GM18499 (cell line): ENCODE measurements at regions not wholly inside any gene's neighbourhood (a gene's known extent, or its start where the extent isn't known, plus 50 kb on each side); places are given as distances from the start of the nearest gene placed in this dataset.
"Not testable (repeated sequence)": the region's sequence is repeated elsewhere in the genome, so short reads cannot be mapped to it uniquely, and the experiment has no call there.

Experiments
- ATAC-seq: cut with Tn5 transposase; IDR thresholded peaks from one replicate; pipeline ENCODE4 v1.9.1; 2021; ENCODE audit warnings: moderate number of reproducible peaks; ENCODE audit not compliant: insufficient read depth, unreplicated experiment

GRCh38 chr3:153768561-153769469, 352.4 kb upstream of the ARHGEF26 start:
- ATAC-seq: peak; percentile 83

- ATAC-seq: no peak
These were observed 338.1 kb upstream of the ARHGEF26 start for GRCh38 chr3:153783106-153783505.

DNA sequence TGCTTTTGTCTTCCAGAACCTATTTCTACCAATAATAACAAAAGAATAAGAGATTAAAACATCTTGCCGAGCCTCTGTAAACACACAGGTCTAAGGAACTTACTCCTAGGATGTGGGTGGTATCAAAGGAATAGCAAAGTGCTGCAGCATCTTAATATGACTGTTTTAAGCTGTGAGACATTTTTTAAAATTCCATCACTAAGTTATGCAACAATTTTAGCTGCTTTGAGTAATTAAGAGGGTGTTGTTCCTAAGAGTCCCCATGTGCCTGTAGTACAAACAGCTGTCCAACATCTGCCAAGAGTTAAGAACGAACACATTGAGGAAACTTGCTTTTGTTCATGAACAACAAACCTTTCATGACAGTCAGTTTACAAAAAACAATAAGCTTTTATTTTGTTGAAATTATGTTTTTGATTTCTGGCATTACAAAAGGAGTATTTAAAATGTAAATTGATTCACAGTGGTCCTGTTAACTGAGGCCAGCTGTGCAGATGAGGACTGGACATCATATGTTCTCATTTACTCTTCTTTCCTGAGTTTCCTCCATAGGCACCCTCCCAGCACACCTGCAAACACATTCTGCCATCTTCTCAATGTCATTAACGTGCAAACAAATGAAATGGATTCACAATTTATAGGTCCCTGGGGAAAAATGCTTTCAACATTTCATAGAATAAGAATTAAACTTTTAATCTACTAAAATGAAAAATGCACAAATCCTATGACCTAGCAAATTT, 337.3 kb upstream of the ARHGEF26 start:
- ATAC-seq: no peak

- ATAC-seq: no peak
These were observed 335.3 kb upstream of the ARHGEF26 start for GRCh38 chr3:153785901-153786300.

- no peak for ATAC-seq
These were observed 331.8 kb upstream of the ARHGEF26 start for GRCh38 chr3:153789380-153789779.

DNA sequence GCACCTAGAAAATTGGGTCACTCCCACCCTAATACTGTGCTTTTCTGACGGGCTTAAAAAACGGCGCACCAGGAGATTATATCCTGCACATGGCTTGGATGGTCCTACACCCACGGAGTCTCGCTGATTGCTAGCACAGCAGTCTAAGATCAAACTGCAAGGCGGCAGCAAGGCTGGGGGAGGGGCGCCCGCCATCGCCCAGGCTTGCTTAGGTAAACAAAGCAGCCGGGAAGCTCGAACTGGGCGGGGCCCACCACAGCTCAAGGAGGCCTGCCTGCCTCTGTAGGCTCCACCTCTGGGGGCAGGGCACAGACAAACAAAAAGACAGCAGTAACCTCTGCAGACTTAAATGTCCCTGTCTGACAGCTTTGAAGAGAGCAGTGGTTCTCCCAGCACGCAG, 324.1 kb upstream of the ARHGEF26 start:
- not testable (repeated sequence) for ATAC-seq

GRCh38 chr3:153809097-153809496, 312.1 kb upstream of the ARHGEF26 start:
- no peak for ATAC-seq

GRCh38 chr3:153818338-153818737, 302.9 kb upstream of the ARHGEF26 start:
- no peak for ATAC-seq

DNA sequence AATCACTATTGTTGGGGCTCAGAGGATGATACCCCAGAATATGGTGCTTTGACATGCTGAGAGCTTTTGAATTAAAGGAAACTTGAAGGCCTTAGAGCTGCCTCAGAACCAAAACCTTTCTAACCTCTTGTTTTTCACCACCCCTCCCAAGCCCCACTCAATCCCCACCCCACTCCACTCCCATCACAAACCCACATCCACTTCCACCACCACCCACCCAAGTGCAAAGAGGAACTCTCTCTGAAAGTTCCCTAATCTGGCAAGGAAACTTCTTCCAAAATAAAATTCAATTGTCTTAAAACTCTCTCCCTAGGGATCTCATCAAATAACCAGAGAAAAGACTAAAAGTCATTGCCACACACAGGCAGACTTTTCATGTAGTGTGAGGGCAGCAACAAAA, 301.2 kb upstream of the ARHGEF26 start:
- no peak for ATAC-seq

DNA sequence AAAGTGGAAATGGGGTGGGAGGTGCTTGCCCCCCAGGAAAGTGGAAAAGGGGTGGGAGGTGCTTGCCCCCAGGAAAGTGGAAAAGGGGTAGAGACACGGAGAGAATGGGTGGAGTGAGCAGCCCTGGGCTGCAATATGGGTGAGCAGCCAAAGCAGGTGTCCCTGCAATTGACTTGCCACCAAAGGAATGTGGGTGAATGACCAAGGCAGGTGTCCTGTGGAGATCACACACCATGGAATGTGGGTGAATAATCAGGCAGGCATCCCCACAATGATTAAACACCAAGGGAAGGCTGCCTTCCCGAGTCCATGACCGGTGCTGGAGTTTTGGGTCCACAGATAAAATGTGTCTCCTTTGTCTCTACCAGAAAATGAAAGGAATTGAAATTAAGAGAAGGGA, 292.8 kb upstream of the ARHGEF26 start:
- ATAC-seq: not testable (repeated sequence)

GRCh38 chr3:153829606-153830170, 291.5 kb upstream of the ARHGEF26 start:
- no peak for ATAC-seq

DNA sequence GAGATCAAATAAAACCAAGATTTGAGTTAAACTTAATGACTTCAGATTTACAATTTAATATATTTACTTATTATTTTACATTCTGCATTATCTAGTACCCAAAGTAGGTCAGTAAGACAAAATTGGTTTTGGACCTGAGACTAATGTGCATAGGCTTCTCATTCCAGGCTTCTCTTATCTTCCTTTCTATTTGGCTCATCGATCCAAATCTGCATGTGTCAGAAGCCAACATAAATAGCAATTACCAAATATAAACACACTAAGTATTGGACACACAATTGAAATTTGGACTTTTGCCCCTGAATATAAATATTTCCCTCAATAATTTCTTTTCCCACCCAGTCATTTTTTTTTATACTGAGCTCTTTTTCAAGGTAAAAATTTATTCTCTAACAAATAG, 290.6 kb upstream of the ARHGEF26 start:
- no peak for ATAC-seq

GRCh38 chr3:153835540-153835939, 285.6 kb upstream of the ARHGEF26 start:
- no peak for ATAC-seq

GRCh38 chr3:153840487-153840886, 280.7 kb upstream of the ARHGEF26 start:
- ATAC-seq: no peak

DNA sequence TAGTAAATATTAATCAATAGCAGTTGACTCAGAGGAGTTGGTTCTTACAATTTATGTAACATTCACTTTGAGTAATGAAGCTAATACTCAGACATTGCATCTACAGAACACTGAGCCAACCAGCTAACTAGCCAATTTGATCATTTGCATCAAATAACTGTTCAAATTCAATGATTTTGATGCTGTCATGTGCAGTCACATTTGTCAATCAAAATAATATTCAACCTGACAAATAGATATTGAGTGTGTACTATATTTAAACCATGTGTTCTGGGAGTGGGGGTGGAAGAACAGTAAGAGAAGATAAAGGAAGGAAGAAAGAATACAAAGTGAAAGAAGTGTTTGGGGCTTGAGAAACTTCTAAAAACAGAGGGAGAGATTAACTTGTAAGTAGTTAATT, 277.2 kb upstream of the ARHGEF26 start:
- ATAC-seq: no peak

DNA sequence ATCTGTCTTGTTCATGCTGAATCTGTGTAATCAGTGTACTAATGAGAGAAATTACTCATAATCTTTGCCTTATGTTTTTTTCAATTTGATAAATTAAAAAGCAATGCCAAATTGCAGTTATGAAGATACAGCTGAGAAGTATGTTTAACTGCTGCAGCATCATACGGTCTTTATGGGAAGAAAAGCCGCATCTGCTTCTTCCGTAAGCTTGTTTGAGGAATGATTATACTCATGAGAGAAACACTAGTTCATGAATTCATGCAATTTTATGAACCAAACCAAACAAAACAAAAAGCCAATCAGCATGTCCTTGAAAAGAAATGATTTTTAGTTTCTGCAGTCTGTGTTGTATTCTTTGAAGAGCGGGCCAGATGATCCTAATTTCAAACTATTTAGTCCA, 275.9 kb upstream of the ARHGEF26 start:
- no peak for ATAC-seq

DNA sequence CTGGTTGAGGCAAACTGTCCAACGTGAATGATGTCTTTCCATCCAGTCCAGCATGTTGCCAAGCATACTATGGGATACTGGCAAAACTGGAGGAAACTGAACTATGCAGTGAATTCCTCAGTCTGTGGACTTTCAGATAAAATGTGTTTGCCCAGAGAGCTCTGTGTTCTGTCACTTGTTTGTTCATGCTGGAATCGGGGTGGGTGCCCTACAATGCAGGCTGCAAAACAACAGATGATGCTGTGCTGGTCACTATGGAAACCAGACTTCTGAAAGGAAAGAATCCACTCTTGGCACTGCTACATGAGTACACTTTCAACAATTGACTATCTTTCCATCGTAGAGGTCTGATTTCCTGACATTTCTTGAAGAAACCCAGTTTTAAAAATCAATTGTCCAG, 272.5 kb upstream of the ARHGEF26 start:
- ATAC-seq: no peak

DNA sequence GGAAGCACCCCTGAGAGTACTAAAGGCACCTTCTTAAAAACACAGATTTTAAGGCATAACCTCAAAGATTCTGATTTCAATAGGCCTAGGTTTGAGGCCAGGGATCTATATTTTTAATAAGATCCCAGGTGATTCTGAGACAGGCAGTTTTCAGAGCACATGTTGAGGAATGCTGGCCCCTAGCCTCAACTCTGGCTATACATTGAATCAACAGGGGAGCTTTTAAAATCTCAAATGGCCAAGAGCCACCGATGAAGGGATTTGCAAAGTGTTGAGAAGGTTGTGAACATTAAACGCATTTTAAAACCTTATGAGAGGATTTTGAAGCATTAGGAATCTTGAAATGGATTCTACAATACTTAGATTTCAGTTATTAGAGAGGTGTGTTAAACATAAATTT, 268.8 kb upstream of the ARHGEF26 start:
- ATAC-seq: no peak

DNA sequence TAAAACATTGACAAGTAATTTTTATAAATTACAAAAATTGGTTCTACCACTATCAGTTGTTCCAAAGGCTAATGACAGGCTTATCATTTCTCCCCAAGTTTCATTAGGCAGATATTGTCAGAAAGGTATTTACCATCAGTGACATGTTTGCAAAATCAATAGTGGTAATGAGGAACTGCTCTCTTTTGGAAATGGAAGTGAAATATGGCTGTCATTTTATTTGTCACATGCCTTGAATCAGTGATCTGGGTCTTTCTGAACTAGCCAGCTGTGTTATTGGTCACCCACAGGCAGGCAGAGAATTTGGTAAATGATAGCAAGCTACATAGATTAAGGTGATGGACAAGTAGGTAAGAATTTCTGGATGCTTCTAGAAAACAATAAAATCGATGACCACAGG, 268.0 kb upstream of the ARHGEF26 start:
- ATAC-seq: no peak

DNA sequence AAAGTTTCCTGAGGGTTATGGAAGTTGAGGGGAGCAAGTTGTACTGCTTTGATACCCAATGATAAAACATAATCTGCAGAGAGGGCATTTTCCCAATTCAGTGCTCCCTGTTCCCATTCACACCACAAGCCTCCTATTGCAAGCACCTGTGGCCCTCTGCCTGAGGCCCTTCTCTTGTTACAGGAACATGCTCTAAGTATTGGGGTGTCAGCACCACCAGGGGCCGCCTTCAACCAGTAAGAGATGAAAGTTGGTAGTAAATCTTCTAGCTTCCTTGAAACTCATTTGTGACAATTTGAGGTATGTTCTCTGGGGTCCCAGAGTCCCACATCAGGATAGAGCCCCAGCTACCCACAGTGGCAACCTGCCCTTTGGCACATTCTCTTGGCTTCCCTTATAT, 265.4 kb upstream of the ARHGEF26 start:
- no peak for ATAC-seq

GRCh38 chr3:153856932-153857331, 264.3 kb upstream of the ARHGEF26 start:
- no peak for ATAC-seq
